ENCODE measurements at regions not wholly inside any gene's neighbourhood (a gene's known extent, or its start where the extent isn't known, plus 50 kb on each side); places are given as distances from the start of the nearest gene placed in this dataset.

- TF ChIP-seq ZNF232 (CRISPR knock-in tag; IDR thresholded peaks at IDR 0.05) (no peak), ZNF425 (CRISPR knock-in tag; conservative IDR thresholded peaks at IDR 0.05) (no peak), SP1 (CRISPR knock-in tag; conservative IDR thresholded peaks at IDR 0.05) (no peak), NR3C1 (CRISPR knock-in tag; conservative IDR thresholded peaks at IDR 0.05; ENCODE audit: low read depth) (no peak), MYBL2 (CRISPR knock-in tag; IDR thresholded peaks at IDR 0.05) (no peak), NFE2L1 (CRISPR knock-in tag; IDR thresholded peaks at IDR 0.05) (no peak)
Measured at GRCh38 chr5:143708672-143709071, 103.3 kb upstream of the HMHB1 start (continued).

- Mint-ChIP-seq H3K27ac (no peak overlapping the region), H3K9me3 (no peaks in the 10 kb centered on the region), H3K27me3 (ENCODE audit: low read depth) (no peaks in the 10 kb centered on the region), H3K36me3 (no peaks in the 10 kb centered on the region), H3K4me1 (peaks cover 6% of the 10 kb centered on the region; the same call in 1 of the 2 replicates), H3K4me3 (no peak overlapping the region)
- DNase-seq (ENCODE audit: low spot score) (no peak), ATAC-seq (no peak)
- ChIA-PET CTCF (no interaction called here), POLR2A (no interaction called here)
- TF ChIP-seq GRHL2 (CRISPR knock-in tag; IDR thresholded peaks at IDR 0.05; ENCODE audit: insufficient replicate concordance, severe bottlenecking): no peak
- TF ChIP-seq MAX (CRISPR knock-in tag; IDR thresholded peaks at IDR 0.05): no peak
- TF ChIP-seq NFATC4 (CRISPR knock-in tag; IDR thresholded peaks at IDR 0.05): no peak
- no peak for TF ChIP-seq TCF7 (CRISPR knock-in tag; IDR thresholded peaks at IDR 0.05; ENCODE audit: low read depth)
- TF ChIP-seq FOXP1 (CRISPR knock-in tag; IDR thresholded peaks at IDR 0.05; ENCODE audit: borderline replicate concordance): no peak
- TF ChIP-seq ETV6 (CRISPR knock-in tag; IDR thresholded peaks at IDR 0.05): no peak
Measured at GRCh38 chr5:143707806-143708205, 104.2 kb upstream of the HMHB1 start.

- no peak overlapping the region for H3K27ac Mint-ChIP-seq
- H3K36me3 Mint-ChIP-seq: no peaks in the 10 kb centered on the region
- CTCF ChIA-PET: no interaction called here
- H3K4me3 Mint-ChIP-seq: no peak overlapping the region
- DNase-seq (ENCODE audit: low spot score): no peak
- H3K27me3 Mint-ChIP-seq (ENCODE audit: low read depth): no peaks in the 10 kb centered on the region
- POLR2A ChIA-PET: no interaction called here
- no peak for ATAC-seq
- peaks cover 6% of the 10 kb centered on the region; the same call in 1 of the 2 replicates for H3K4me1 Mint-ChIP-seq
- H3K9me3 Mint-ChIP-seq: no peaks in the 10 kb centered on the region
- TF ChIP-seq KAT7 (CRISPR knock-in tag; IDR thresholded peaks at IDR 0.05; ENCODE audit: borderline replicate concordance) (no peak), AFF4 (CRISPR knock-in tag; IDR thresholded peaks at IDR 0.05; ENCODE audit: borderline replicate concordance) (no peak), ZSCAN18 (CRISPR knock-in tag; IDR thresholded peaks at IDR 0.05) (no peak), ZNF232 (CRISPR knock-in tag; IDR thresholded peaks at IDR 0.05) (no peak), USF2 (CRISPR knock-in tag; IDR thresholded peaks at IDR 0.05) (no peak), RORB (CRISPR knock-in tag; IDR thresholded peaks at IDR 0.05) (no peak), SMAD3 (CRISPR knock-in tag; IDR thresholded peaks at IDR 0.05; ENCODE audit: borderline replicate concordance) (no peak), TEAD1 (CRISPR knock-in tag; IDR thresholded peaks at IDR 0.05) (no peak), MAX (CRISPR knock-in tag; IDR thresholded peaks at IDR 0.05) (no peak), USF1 (CRISPR knock-in tag; IDR thresholded peaks at IDR 0.05) (no peak), PRDM15 (CRISPR knock-in tag; IDR thresholded peaks at IDR 0.05) (no peak)
Measured at GRCh38 chr5:143705381-143705780, 106.6 kb upstream of the HMHB1 start.
